Keratinocyte (primary cell): ENCODE measurements at regions not wholly inside any gene's neighbourhood (a gene's known extent, or its start where the extent isn't known, plus 50 kb on each side); places are given as distances from the start of the nearest gene placed in this dataset.

Source experiments
- DNase-seq: peaks from one replicate; pipeline ENCODE4 v3.0.0-alpha.2; 2011; ENCODE audit warnings: low read depth, missing footprints, low spot score
- FAIRE-seq: peaks from 2 replicates; lab custom pipeline; 2011; peaks lifted over from hg19 to GRCh38; lab: Jason Lieb, UNC
- H2AFZ ChIP-seq: 2 replicates; pipeline ENCODE4 v1.6.0; 2012; ENCODE audit warnings: low read length, control low read depth, inconsistent platforms; ENCODE audit not compliant: control insufficient read depth
- H3K27ac ChIP-seq: 2 replicates; pipeline ENCODE4 v1.5.1; 2011; ENCODE audit warnings: low read length; ENCODE audit not compliant: control insufficient read depth, insufficient read depth
- H3K27me3 ChIP-seq: 3 replicates; pipeline ENCODE4 v1.6.0; 2011; ENCODE audit warnings: low read length; ENCODE audit not compliant: control insufficient read depth, insufficient read depth; ENCODE audit errors: extremely low read depth
- H3K36me3 ChIP-seq, 2 experiments: 2 replicates in 1 of 2; 3 replicates in 1 of 2; pipeline ENCODE4 v1.5.1; 2011; ENCODE audit warnings: low read length in 2 of 2, mild to moderate bottlenecking in 1 of 2; ENCODE audit not compliant: control insufficient read depth in 2 of 2, insufficient read depth in 2 of 2; ENCODE audit errors: extremely low read depth in 1 of 2
- H3K4me1 ChIP-seq: 3 replicates; pipeline ENCODE4 v1.5.1; 2011; ENCODE audit warnings: low read length; ENCODE audit not compliant: control insufficient read depth, insufficient read depth; ENCODE audit errors: extremely low read depth
- H3K4me2 ChIP-seq: 3 replicates; pipeline ENCODE4 v1.6.0; 2011; ENCODE audit warnings: low read depth, low read length; ENCODE audit not compliant: control insufficient read depth, insufficient read depth; ENCODE audit errors: extremely low read depth
- H3K4me3 ChIP-seq, 3 experiments: fragments of 200-600 bp in 1 of 3; sonication (generic) in 1 of 3; 2 replicates in 2 of 3; 3 replicates in 1 of 3; pipeline ENCODE4 v1.5.1; 2011 to 2016; ENCODE audit warnings: low read length in 3 of 3, mild to moderate bottlenecking in 3 of 3, control low read depth in 2 of 3, inconsistent platforms in 1 of 3, low read depth in 1 of 3, mixed read lengths in 1 of 3, mixed run types in 1 of 3, moderate library complexity in 1 of 3; ENCODE audit not compliant: control insufficient read depth in 2 of 3, insufficient read depth in 2 of 3; ENCODE audit errors: extremely low read depth in 1 of 3
- H3K79me2 ChIP-seq: 2 replicates; pipeline ENCODE4 v1.6.0; 2012; ENCODE audit warnings: low read length; ENCODE audit not compliant: control insufficient read depth, insufficient read depth
- H3K9ac ChIP-seq: 3 replicates; pipeline ENCODE4 v1.6.0; 2011; ENCODE audit warnings: low read length; ENCODE audit not compliant: control insufficient read depth, insufficient read depth; ENCODE audit errors: extremely low read depth
- H3K9me1 ChIP-seq: 3 replicates; pipeline ENCODE4 v1.6.0; 2011; ENCODE audit warnings: low read length; ENCODE audit not compliant: control insufficient read depth, insufficient read depth; ENCODE audit errors: extremely low read depth
- H3K9me3 ChIP-seq: 2 replicates; pipeline ENCODE4 v1.5.1; 2012; ENCODE audit warnings: low read depth, low read length; ENCODE audit not compliant: control insufficient read depth
- H4K20me1 ChIP-seq: 3 replicates; pipeline ENCODE4 v1.6.0; 2011; ENCODE audit warnings: low read length; ENCODE audit not compliant: control insufficient read depth, insufficient read depth; ENCODE audit errors: extremely low read depth
- CTCF ChIP-seq, 3 experiments: IDR thresholded peaks in 1 of 3; conservative IDR thresholded peaks in 1 of 3; optimal IDR thresholded peaks in 1 of 3; 2 replicates in 2 of 3; 3 replicates in 1 of 3; pipeline versions ENCODE3 to v1.5.1; 2011; ENCODE audit warnings: low read length in 3 of 3, mild to moderate bottlenecking in 3 of 3, moderate library complexity in 2 of 3, control low read depth in 1 of 3, inconsistent platforms in 1 of 3; ENCODE audit not compliant: insufficient read depth in 2 of 3; ENCODE audit errors: extremely low read depth in 1 of 3
- EZH2 ChIP-seq: IDR thresholded peaks from one replicate; pipeline ENCODE4 v1.6.1; 2012; ENCODE audit warnings: inconsistent platforms, mild to moderate bottlenecking, low read length, moderate library complexity
- dilution Hi-C: fragments of 300-500 bp; cut with MboI; formaldehyde crosslinking; loops from one replicate; pipeline ENCODE4 v1.7.0; 2020; ENCODE audit warnings: low sequenced_read_pairs; ENCODE audit not compliant: extremely low pct_ligation_motif_present

- no peak for TF ChIP-seq CTCF (optimal IDR thresholded peaks at IDR 0.05 in 1 of 3, IDR thresholded peaks at IDR 0.05 in 1 of 3, conservative IDR thresholded peaks at IDR 0.05 in 1 of 3; ENCODE audit: extremely low read depth in 1 of 3, insufficient read depth in 2 of 3, low read length in 3 of 3)
- no peak for TF ChIP-seq EZH2
- dilution Hi-C loops: no loop called here
- Histone ChIP-seq H3K27me3 (no peaks in the 10 kb centered on the region), H2AFZ (no peak overlapping the region), H3K27ac (no peak overlapping the region), H3K4me2 (no peak overlapping the region), H3K4me1 (no peaks in the 10 kb centered on the region), H3K36me3 (no peaks in the 10 kb centered on the region), H3K9me3 (no peaks in the 10 kb centered on the region), H3K9ac (no peak overlapping the region), H3K9me1 (no peaks in the 10 kb centered on the region), H3K79me2 (no peaks in the 10 kb centered on the region), H4K20me1 (no peaks in the 10 kb centered on the region), H3K4me3 (no peak overlapping the region)
- DNase-seq (no peak), FAIRE-seq (no peak)
These were observed 92.2 kb upstream of the SLC8A1 start for GRCh38 chr2:40544072-40544471.

- Histone ChIP-seq H2AFZ (no peak overlapping the region), H3K4me2 (no peak overlapping the region), H3K4me1 (no peaks in the 10 kb centered on the region), H3K27ac (no peak overlapping the region), H3K9me1 (no peaks in the 10 kb centered on the region), H3K9me3 (no peaks in the 10 kb centered on the region), H4K20me1 (no peaks in the 10 kb centered on the region), H3K4me3 (no peak overlapping the region), H3K36me3 (no peaks in the 10 kb centered on the region), H3K79me2 (no peaks in the 10 kb centered on the region), H3K9ac (no peak overlapping the region), H3K27me3 (no peaks in the 10 kb centered on the region)
- DNase-seq (no peak), FAIRE-seq (no peak)
- dilution Hi-C loops: no loop called here
- TF ChIP-seq EZH2 (no peak), CTCF (optimal IDR thresholded peaks at IDR 0.05 in 1 of 3, IDR thresholded peaks at IDR 0.05 in 1 of 3, conservative IDR thresholded peaks at IDR 0.05 in 1 of 3; ENCODE audit: extremely low read depth in 1 of 3, insufficient read depth in 2 of 3, low read length in 3 of 3) (no peak)
These were observed 93.8 kb upstream of the SLC8A1 start for GRCh38 chr2:40545645-40546044.
